B cell (primary cell): ENCODE measurements at regions not wholly inside any gene's neighbourhood (a gene's known extent, or its start where the extent isn't known, plus 50 kb on each side); places are given as distances from the start of the nearest gene placed in this dataset.

ENCODE experiments used
- ATAC-seq: fragments of 200-7000 bp; cut with Tn5 transposase; one replicate; pipeline ENCODE4 v1.10.0; 2021; ENCODE audit warnings: low read depth, mild to moderate bottlenecking, moderate number of reproducible peaks, moderate library complexity
- CTCF ChIA-PET: fragments of 350-600 bp; sonication (Branson Sonifier 250); formaldehyde crosslinking; loops from one replicate; lab custom pipeline; 2021; ENCODE audit warnings: antibody characterized with exemption, inconsistent platforms; lab: Charles Lee
- POLR2A ChIA-PET: fragments of 350-600 bp; sonication (Branson Sonifier 250); formaldehyde crosslinking; loops from one replicate; lab custom pipeline; 2021; ENCODE audit warnings: antibody characterized with exemption; lab: Charles Lee
- DNase-seq: peaks from one replicate; pipeline ENCODE4 v3.0.0; 2013
- H2AFZ ChIP-seq: 2 replicates; pipeline ENCODE4 v1.6.1; 2012; ENCODE audit warnings: mild to moderate bottlenecking, low read depth, low read length; ENCODE audit not compliant: insufficient read depth, poor library complexity, severe bottlenecking
- H3K27ac ChIP-seq, 2 donors: 1 replicate in 1 of 2; 2 replicates in 1 of 2; pipeline ENCODE4 v1.5.1; 2012 to 2013; ENCODE audit warnings: low read length in 2 of 2, mild to moderate bottlenecking in 2 of 2, moderate library complexity in 1 of 2
- H3K27me3 ChIP-seq, 4 experiments: fragments of 200-600 bp in 1 of 4; sonication (generic) in 1 of 4; replicated peaks in 1 of 4; 1 replicate in 2 of 4; 2 replicates in 2 of 4; pipeline versions ENCODE4 v1.6.1 to v1.7.0; 2013 to 2016; ENCODE audit warnings: low read length in 3 of 4, mild to moderate bottlenecking in 2 of 4, mixed read lengths in 1 of 4, moderate library complexity in 1 of 4; ENCODE audit not compliant: insufficient read depth in 4 of 4, control insufficient read depth in 3 of 4; ENCODE audit errors: control extremely low read depth in 1 of 4
- H3K36me3 ChIP-seq, 2 experiments: replicated peaks in 1 of 2; 1 replicate in 1 of 2; 2 replicates in 1 of 2; pipeline versions ENCODE4 v1.6.1 to v1.7.1; 2013; ENCODE audit warnings: low read length in 1 of 2; ENCODE audit not compliant: insufficient read depth in 2 of 2, control insufficient read depth in 1 of 2; ENCODE audit errors: control extremely low read depth in 1 of 2, extremely low read depth in 1 of 2
- H3K4me1 ChIP-seq, 2 donors: fragments of 200-600 bp in 1 of 2; sonication (generic) in 1 of 2; 1 replicate in 1 of 2; 2 replicates in 1 of 2; pipeline versions ENCODE4 v1.5.1 to v1.6.1; 2013 to 2017; ENCODE audit warnings: low read length in 2 of 2; ENCODE audit not compliant: control insufficient read depth in 2 of 2, insufficient read depth in 2 of 2
- H3K4me2 ChIP-seq: replicated peaks from 2 replicates; pipeline ENCODE3; 2012; ENCODE audit warnings: mild to moderate bottlenecking, low read depth, low read length; ENCODE audit not compliant: poor library complexity, severe bottlenecking
- H3K4me3 ChIP-seq, 5 experiments: fragments of 200-600 bp in 1 of 5; sonication (generic) in 1 of 5; 1 replicate in 3 of 5; 2 replicates in 2 of 5; pipeline versions ENCODE4 v1.5.1 to v1.7.0; 2011 to 2016; ENCODE audit warnings: low read length in 4 of 5, mild to moderate bottlenecking in 4 of 5, low read depth in 2 of 5, control low read depth in 1 of 5, moderate library complexity in 1 of 5; ENCODE audit not compliant: insufficient read depth in 1 of 5; ENCODE audit errors: control extremely low read depth in 1 of 5, extremely low read depth in 1 of 5
- H3K79me2 ChIP-seq: fragments of 200-600 bp; sonication (generic); one replicate; pipeline ENCODE4 v1.6.0; 2016; ENCODE audit warnings: low read length; ENCODE audit not compliant: control insufficient read depth, insufficient read depth
- H3K9ac ChIP-seq: fragments of 200-600 bp; sonication (generic); 2 replicates; pipeline ENCODE4 v1.6.1; 2017; ENCODE audit warnings: mild to moderate bottlenecking, low read length, moderate library complexity
- H3K9me3 ChIP-seq, 3 donors: one replicate each; pipeline versions ENCODE4 v1.6.1 to v1.7.1; 2013; ENCODE audit warnings: low read length in 2 of 3; ENCODE audit not compliant: control insufficient read depth in 2 of 3, insufficient read depth in 1 of 3; ENCODE audit errors: control extremely low read depth in 1 of 3
- H4K20me1 ChIP-seq: 2 replicates; pipeline ENCODE4 v1.6.0; 2012; ENCODE audit warnings: mild to moderate bottlenecking, low read length; ENCODE audit not compliant: insufficient read depth, control insufficient read depth, poor library complexity, severe bottlenecking
- H3K27ac Mint-ChIP-seq: one replicate; pipeline ENCODE4 v1.8.0; 2021; ENCODE audit warnings: mixed read lengths
- H3K27me3 Mint-ChIP-seq: one replicate; pipeline ENCODE4 v1.8.0; 2021; ENCODE audit warnings: mixed read lengths
- H3K4me1 Mint-ChIP-seq: one replicate; pipeline ENCODE4 v1.8.0; 2021; ENCODE audit warnings: mixed read lengths
- H3K4me3 Mint-ChIP-seq: one replicate; pipeline ENCODE4 v1.8.0; 2021; ENCODE audit warnings: mixed read lengths
- H3K9me3 Mint-ChIP-seq: one replicate; pipeline ENCODE4 v1.8.0; 2022; ENCODE audit warnings: mixed read lengths; ENCODE audit not compliant: insufficient read depth
- CTCF ChIP-seq: fragments of 200-600 bp; IDR thresholded peaks from one replicate; pipeline ENCODE4 v1.8.0; 2022; ENCODE audit warnings: antibody characterized with exemption, mild to moderate bottlenecking
- EZH2 ChIP-seq: IDR thresholded peaks from 2 replicates; pipeline ENCODE4 v1.6.1; 2012; ENCODE audit warnings: borderline replicate concordance, low read depth, mild to moderate bottlenecking, moderate library complexity, low read length; ENCODE audit not compliant: insufficient read depth, poor library complexity, severe bottlenecking
- WGBS: methylation state at CpG from one replicate; pipeline ENCODE4 v1.1.5; 2013; ENCODE audit warnings: missing lambda C conversion rate; ENCODE audit not compliant: insufficient coverage; 5-methylcytosine and 5-hydroxymethylcytosine counted together
- intact Hi-C: fragments of 100-400 bp; cut with micrococcal nuclease; formaldehyde crosslinking; loops from one replicate; pipeline ENCODE4 v1.10.0; 2022

- POLR2A ChIA-PET: no interaction called here
- TF ChIP-seq CTCF (no peak), EZH2 (no peak)
- Histone ChIP-seq H3K27ac (no peak overlapping the region), H4K20me1 (no peaks in the 10 kb centered on the region), H3K4me2 (no peak overlapping the region), H2AFZ (no peak overlapping the region), H3K36me3 (no peaks in the 10 kb centered on the region), H3K9me3 (peaks cover 0 to 5% (median 0%) of the 10 kb centered on the region in 3 donors), H3K79me2 (no peaks in the 10 kb centered on the region), H3K4me3 (no peak overlapping the region), H3K27me3 (no peaks in the 10 kb centered on the region), H3K9ac (no peak overlapping the region), H3K4me1 (no peaks in the 10 kb centered on the region)
- DNase-seq: no peak
- Mint-ChIP-seq H3K27me3 (no peaks in the 10 kb centered on the region), H3K27ac (no peak overlapping the region), H3K4me3 (no peak overlapping the region), H3K4me1 (no peaks in the 10 kb centered on the region), H3K9me3 (no peaks in the 10 kb centered on the region)
- 80% methylated on average over 1 of the region's 1 CpG for WGBS
- CTCF ChIA-PET: no interaction called here
- no peak for ATAC-seq
- intact Hi-C loops: no loop called here
These were observed 120.1 kb upstream of the CSNK1A1L start for GRCh38 chr13:37225414-37226070.

GRCh38 chr13:37216331-37216730, 110.9 kb upstream of the CSNK1A1L start:
- H3K4me1 ChIP-seq: no peaks in the 10 kb centered on the region
- intact Hi-C loops: no loop called here
- no peak overlapping the region for H3K4me3 Mint-ChIP-seq
- H3K27ac Mint-ChIP-seq: no peak overlapping the region
- H3K9me3 ChIP-seq: peaks cover 0 to 3% (median 0%) of the 10 kb centered on the region in 3 donors
- H3K27me3 Mint-ChIP-seq: no peaks in the 10 kb centered on the region
- no peak overlapping the region for H3K27ac ChIP-seq
- no peaks in the 10 kb centered on the region for H4K20me1 ChIP-seq
- TF ChIP-seq EZH2: no peak
- no peak for TF ChIP-seq CTCF
- H3K27me3 ChIP-seq: no peaks in the 10 kb centered on the region
- ATAC-seq (no peak), DNase-seq (no peak)
- H2AFZ ChIP-seq: no peak overlapping the region
- whole genome bisulfite sequencing: no CpG with 5 or more reads among the region's 1 CpG
- H3K4me2 ChIP-seq: no peak overlapping the region
- no peaks in the 10 kb centered on the region for H3K79me2 ChIP-seq
- H3K36me3 ChIP-seq: no peaks in the 10 kb centered on the region
- CTCF ChIA-PET: no interaction called here
- POLR2A ChIA-PET: no interaction called here
- H3K9ac ChIP-seq: no peak overlapping the region
- peaks cover 2% of the 10 kb centered on the region for H3K9me3 Mint-ChIP-seq
- no peaks in the 10 kb centered on the region for H3K4me1 Mint-ChIP-seq
- no peak overlapping the region for H3K4me3 ChIP-seq
